SJSA1 (cell line): ENCODE measurements at regions not wholly inside any gene's neighbourhood (a gene's known extent, or its start where the extent isn't known, plus 50 kb on each side); places are given as distances from the start of the nearest gene placed in this dataset.
"Not testable (repeated sequence)": the region's sequence is repeated elsewhere in the genome, so short reads cannot be mapped to it uniquely, and the experiment has no call there.

Experiments used
- DNase-seq, 2 experiments: peaks; one replicate each; pipeline ENCODE4 v3.0.0-alpha.2; 2015 to 2020; ENCODE audit warnings: low spot score in 2 of 2, low read depth in 1 of 2
- H3K27ac ChIP-seq: fragments of 250-450 bp; sonication (Bioruptor Pico); 2 replicates; pipeline ENCODE4 v1.5.1; 2020; ENCODE audit warnings: mild to moderate bottlenecking, moderate library complexity
- H3K27me3 ChIP-seq: fragments of 250-450 bp; sonication (Bioruptor Pico); replicated peaks from 2 replicates; pipeline ENCODE4 v1.5.1; 2020; ENCODE audit warnings: mild to moderate bottlenecking, moderate library complexity
- H3K36me3 ChIP-seq: fragments of 250-450 bp; sonication (Bioruptor Pico); 2 replicates; pipeline ENCODE4 v1.5.1; 2020; ENCODE audit warnings: mild to moderate bottlenecking
- H3K4me1 ChIP-seq: fragments of 250-450 bp; sonication (Bioruptor Pico); replicated peaks from 2 replicates; pipeline ENCODE4 v1.6.1; 2021; ENCODE audit warnings: mild to moderate bottlenecking
- H3K4me3 ChIP-seq: fragments of 250-450 bp; sonication (Bioruptor Pico); 2 replicates; pipeline ENCODE4 v1.5.1; 2020; ENCODE audit warnings: mild to moderate bottlenecking
- H3K9me3 ChIP-seq: fragments of 250-450 bp; sonication (Bioruptor Pico); replicated peaks from 2 replicates; pipeline ENCODE4 v1.5.1; 2020; ENCODE audit warnings: mild to moderate bottlenecking

DNA sequence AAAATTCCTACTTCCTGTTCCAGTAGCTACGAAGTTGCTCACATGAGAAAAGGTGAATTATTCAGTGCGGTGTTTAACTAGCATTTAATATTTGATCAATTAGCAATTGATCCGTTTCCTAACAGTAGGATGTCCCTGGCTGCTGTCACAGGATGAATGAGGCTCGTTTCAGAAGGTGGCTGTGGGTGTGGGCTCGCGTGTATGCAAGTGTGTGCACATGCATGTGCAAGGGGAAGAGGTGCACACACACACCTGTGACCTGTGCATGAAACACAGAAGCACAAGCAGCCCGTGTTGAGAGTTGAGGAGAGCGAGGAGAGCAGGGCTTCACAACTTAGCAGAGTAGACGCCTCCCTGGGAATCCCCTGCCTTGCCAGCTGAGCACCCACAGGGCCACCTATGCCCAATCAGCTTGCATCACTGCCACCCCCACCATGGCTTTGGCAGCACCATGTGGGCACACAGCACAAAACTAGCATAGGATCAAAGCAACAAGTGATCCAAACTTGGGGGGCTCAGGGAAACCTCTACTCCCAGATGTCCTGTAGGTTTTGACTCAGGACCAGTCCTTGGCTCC is 107.2 kb downstream of the C5orf15 start:
- Histone ChIP-seq H3K9me3 (no peaks in the 10 kb centered on the region), H3K27me3 (peaks cover 5% of the 10 kb centered on the region), H3K27ac (no peak overlapping the region), H3K4me1 (no peaks in the 10 kb centered on the region), H3K4me3 (no peak overlapping the region), H3K36me3 (no peaks in the 10 kb centered on the region)
- no peak for DNase-seq

DNA sequence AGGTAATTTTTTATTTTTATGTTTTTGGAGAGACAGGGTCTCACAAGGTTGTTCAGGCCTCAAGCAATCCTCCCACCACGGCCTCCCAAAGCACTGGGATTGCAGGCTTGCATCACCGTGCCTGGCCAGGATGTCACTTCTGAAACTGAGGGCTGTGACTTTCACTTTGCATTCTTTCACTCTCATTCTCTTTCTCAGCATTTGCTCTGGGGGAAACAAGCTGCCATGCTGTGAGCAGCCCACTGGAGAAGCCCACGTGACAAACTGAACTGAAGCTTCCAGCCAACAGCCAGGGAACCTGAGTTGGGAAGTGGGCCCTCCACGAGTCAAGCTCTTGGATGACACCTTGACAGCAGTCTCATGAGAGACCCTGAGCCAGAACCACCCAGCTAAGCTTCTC is 109.4 kb downstream of the C5orf15 start:
- Histone ChIP-seq H3K27me3 (peaks cover 15% of the 10 kb centered on the region; the same call in 1 of the 2 replicates), H3K4me3 (no peak overlapping the region)

DNA sequence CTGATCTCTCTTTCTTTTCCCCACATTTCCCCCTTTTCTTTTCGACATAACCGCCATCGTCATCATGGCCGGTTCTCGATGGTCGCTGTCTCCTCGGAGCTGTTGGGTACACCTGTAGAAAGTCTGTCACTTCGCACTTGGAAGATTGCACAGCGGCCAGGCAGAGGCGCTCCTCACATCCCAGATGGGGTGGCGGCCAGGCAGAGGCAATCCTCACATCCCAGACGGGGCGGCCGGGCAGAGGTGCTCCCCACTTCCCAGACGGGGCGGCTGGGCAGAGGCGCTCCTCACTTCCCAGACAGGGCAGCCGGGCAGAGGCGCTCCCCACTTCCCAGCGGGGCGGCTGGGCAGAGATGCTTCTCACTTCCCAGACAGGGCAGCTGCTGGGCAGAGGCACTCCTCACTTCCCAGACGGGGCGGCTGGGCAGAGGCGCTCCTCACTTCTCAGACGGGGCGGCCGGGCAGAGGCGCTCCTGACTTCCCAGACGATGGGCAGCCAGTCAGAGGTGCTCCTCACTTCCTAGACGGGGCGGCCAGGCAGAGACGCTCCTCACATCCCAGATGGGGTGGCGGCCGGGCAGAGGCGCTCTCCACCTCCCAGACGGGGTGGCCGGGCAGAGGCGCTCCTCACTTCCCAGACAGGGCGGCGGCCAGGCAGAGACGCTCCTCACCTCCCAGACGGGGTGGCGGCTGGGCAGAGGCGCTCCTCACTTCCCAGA is 110.7 kb downstream of the C5orf15 start:
- not testable (repeated sequence) for DNase-seq, H3K4me1 ChIP-seq, H3K9me3 ChIP-seq, H3K36me3 ChIP-seq, H3K4me3 ChIP-seq, H3K27ac ChIP-seq
- peaks cover 15% of the 10 kb centered on the region; the same call in 1 of the 2 replicates for H3K27me3 ChIP-seq

More for the DNA sequence above, 109.4 kb downstream of the C5orf15 start:
- Histone ChIP-seq H3K9me3 (no peaks in the 10 kb centered on the region), H3K36me3 (no peaks in the 10 kb centered on the region), H3K4me1 (no peaks in the 10 kb centered on the region), H3K27ac (no peak overlapping the region)
- no peak for DNase-seq

DNA sequence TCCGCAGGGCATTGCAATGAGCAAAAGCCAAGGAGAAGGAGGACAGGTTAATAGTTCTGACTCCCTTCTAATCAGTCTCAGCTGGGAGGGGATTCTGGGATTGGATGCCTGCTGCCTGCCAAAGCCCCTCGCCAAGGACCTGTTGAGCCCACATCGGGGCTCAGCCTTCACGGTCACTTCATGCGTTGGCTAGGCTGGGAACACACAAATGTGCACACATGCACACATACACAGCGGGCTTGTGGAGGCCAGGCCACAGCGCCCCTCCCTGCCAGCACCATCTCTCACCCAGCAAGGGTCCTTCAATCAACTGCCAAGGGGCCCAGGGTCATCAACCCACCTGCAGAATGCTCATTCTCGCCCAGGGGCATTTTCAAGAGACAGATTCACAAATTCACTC is 113.9 kb downstream of the C5orf15 start:
- H3K27ac ChIP-seq = no peak overlapping the region
- H3K4me3 ChIP-seq = no peak overlapping the region
- no peaks in the 10 kb centered on the region for H3K4me1 ChIP-seq
- peaks cover 15% of the 10 kb centered on the region; the same call in 1 of the 2 replicates for H3K27me3 ChIP-seq
- no peak for DNase-seq
- H3K36me3 ChIP-seq = no peaks in the 10 kb centered on the region
- no peaks in the 10 kb centered on the region; the same call in 1 of the 2 replicates for H3K9me3 ChIP-seq

DNA sequence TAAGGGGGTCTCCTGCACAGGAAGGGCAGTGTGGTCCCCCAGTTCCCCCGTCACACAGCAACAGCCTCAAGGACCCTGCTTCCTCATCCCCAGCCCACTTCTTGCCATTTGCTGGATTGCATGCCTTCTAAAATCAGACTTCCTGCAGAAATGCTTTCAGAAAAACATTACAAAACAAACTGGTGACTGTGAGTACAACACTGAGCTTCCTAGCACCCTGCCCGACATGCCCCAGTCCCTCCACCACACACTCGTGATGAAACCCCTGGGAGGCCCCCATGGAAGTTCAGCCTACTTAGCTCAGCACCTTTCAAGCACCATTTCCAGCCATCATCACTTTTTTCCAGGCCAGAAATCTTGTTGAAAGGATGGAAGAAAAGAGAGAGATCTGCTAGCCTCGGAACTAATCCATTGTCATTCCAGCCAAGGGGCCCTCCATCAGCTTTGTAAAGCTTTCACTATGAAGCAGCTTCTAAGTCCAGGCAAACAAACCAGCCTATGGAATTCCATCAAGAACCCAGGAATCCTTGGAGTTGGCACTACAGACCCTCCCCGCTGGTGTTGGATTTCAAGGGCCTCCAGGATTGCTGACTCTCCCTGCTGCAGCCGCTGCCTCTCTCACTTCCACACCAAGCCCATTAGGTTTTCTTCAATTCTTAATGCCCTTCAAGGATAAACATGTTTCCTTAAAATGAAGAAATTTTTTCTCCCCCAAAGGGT is 114.6 kb downstream of the C5orf15 start:
- Histone ChIP-seq H3K27me3 (peaks cover 15% of the 10 kb centered on the region; the same call in 1 of the 2 replicates), H3K36me3 (no peaks in the 10 kb centered on the region), H3K9me3 (no peaks in the 10 kb centered on the region; the same call in 1 of the 2 replicates), H3K27ac (no peak overlapping the region), H3K4me1 (no peaks in the 10 kb centered on the region), H3K4me3 (no peak overlapping the region)
- DNase-seq = no peak

DNA sequence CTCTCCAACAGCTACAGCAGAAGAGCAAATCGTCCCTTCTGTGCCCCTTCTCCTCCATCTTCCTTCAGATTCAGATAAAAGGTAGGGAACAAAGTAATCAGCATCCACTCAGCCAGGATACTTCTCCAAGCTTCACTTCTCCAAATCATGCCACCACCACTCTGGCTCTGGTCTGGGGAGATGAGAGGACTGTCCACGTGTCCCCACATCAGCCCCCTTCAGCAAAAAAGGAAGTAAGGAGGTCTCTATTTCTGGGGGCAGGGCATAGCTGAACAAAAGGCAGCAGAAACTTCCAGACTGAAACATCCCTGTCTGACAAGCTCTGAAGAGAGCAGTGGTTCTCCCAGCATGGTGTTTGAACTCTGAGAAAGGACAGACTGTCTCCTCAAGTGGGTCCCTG is 116.9 kb downstream of the C5orf15 start:
- Histone ChIP-seq H3K4me1 (no peaks in the 10 kb centered on the region), H3K4me3 (no peak overlapping the region), H3K9me3 (no peaks in the 10 kb centered on the region; the same call in 1 of the 2 replicates), H3K27me3 (peaks cover 15% of the 10 kb centered on the region; the same call in 1 of the 2 replicates), H3K27ac (no peak overlapping the region), H3K36me3 (no peaks in the 10 kb centered on the region)
- no peak for DNase-seq

DNA sequence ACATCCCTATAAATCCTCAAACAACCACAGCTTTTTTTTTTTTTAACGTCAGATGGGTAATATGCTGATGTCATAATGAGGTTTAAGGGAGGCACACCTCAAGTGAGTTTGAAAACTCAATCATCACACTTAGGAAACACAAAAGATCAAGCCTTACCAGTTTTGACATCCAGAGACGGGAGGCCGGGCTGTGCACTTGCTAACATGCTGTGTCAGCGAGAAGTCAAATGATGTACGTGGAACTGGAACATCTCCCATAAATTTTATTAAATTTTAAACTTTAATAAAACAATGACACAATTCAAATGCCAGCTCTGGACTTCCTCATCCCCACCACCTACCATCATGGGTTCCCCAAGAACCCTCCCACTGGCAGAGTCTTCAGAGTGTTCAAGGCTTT is 117.6 kb downstream of the C5orf15 start:
- Histone ChIP-seq H3K36me3 (no peaks in the 10 kb centered on the region), H3K27me3 (peaks cover 15% of the 10 kb centered on the region), H3K4me1 (no peaks in the 10 kb centered on the region), H3K9me3 (no peaks in the 10 kb centered on the region; the same call in 1 of the 2 replicates), H3K27ac (no peak overlapping the region), H3K4me3 (no peak overlapping the region)
- no peak for DNase-seq

DNA sequence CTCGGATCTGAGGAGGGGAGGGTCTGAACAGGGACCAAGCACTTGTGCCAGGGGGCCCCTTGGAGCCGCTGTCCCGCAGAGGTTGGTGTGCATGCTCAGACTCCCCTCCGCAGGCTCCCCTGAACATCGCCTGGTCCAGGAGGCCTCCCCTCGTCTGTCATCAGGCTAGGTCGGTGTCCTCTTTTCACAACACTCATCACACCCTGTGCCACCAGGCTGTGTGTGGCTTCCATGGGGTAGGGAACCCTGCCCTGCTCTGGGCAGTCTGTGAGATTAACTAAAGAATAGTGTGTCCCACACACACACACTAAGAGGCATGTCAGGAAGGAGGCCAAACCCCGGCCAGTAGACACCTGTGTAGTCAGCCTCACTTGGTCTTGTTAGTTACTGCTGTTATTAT is 119.3 kb downstream of the C5orf15 start:
- H3K9me3 ChIP-seq = no peaks in the 10 kb centered on the region; the same call in 1 of the 2 replicates
- no peaks in the 10 kb centered on the region for H3K36me3 ChIP-seq
- H3K4me1 ChIP-seq = no peaks in the 10 kb centered on the region
- H3K27ac ChIP-seq = no peak overlapping the region
- H3K27me3 ChIP-seq = peaks cover 6% of the 10 kb centered on the region
- H3K4me3 ChIP-seq = no peak overlapping the region
- DNase-seq = no peak

DNA sequence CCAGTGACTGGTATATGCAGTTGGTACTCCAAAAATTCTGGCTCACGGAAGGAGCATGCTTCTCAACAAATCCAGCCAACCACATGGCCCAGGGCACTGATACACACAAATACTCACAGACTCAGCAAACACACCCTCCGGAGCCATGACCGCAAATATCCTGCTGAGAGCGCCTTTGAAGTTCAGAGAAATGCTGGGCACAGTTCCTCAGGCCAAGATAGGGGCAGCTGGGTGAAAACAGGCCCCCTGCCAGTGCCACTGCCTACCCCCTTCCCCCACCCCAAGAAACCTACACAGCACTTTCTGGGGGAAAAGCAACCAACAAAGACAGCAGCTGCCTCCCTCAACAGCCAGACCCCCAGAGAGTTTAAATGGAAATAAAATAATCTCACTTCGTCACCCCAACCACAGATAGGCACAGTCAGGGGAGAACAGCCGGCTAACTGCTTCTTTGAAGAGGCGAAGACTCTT is 120.0 kb downstream of the C5orf15 start:
- Histone ChIP-seq H3K9me3 (no peaks in the 10 kb centered on the region; the same call in 1 of the 2 replicates), H3K4me1 (no peaks in the 10 kb centered on the region), H3K27ac (no peak overlapping the region), H3K36me3 (no peaks in the 10 kb centered on the region), H3K27me3 (peaks cover 6% of the 10 kb centered on the region), H3K4me3 (no peak overlapping the region)
- no peak for DNase-seq

DNA sequence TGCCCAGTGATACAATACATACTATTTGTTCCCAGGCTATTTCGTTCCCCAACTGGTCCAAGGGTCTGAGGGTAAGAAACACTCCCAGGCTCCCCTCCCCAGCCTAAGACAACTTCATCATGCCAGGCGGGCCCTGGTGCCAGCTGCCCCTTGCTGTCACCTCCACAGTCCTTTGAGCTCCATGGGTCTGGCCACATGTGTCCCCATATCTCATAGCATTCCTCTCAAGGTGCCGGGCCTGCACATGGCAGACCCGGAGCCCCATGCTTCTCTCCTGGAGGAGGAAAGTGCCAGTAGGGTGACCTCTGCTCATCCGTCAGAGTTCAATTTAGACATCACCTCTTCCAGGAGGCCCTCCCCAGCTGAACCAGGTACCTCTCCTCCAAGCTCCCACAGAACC is 120.5 kb downstream of the C5orf15 start:
- Histone ChIP-seq H3K27me3 (peaks cover 6% of the 10 kb centered on the region), H3K27ac (no peak overlapping the region), H3K36me3 (no peaks in the 10 kb centered on the region), H3K4me1 (no peaks in the 10 kb centered on the region), H3K9me3 (no peaks in the 10 kb centered on the region; the same call in 1 of the 2 replicates), H3K4me3 (no peak overlapping the region)
- DNase-seq = no peak

DNA sequence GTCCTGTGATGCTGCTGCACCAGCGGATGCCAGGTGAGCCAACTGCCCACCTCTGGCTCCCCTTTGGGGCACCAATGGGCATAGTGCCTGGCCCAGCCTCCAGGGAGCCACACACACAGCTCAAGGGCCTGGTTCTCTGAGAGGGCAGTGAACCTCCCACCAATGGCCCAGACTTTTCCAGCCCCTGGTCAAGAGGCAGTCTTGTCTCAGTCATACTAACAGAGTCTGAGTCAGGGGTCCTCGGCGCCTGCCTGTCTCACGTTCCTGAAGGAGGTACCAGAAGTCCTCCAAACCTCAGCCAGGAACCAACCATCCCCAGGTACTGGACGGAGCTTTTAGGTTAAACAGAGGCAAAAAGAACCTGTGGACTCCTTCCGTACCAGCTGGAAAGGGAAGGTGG is 121.1 kb downstream of the C5orf15 start:
- Histone ChIP-seq H3K9me3 (no peaks in the 10 kb centered on the region; the same call in 1 of the 2 replicates), H3K4me3 (no peak overlapping the region), H3K4me1 (no peaks in the 10 kb centered on the region), H3K27ac (no peak overlapping the region), H3K36me3 (no peaks in the 10 kb centered on the region), H3K27me3 (peaks cover 6% of the 10 kb centered on the region)
- DNase-seq = no peak

DNA sequence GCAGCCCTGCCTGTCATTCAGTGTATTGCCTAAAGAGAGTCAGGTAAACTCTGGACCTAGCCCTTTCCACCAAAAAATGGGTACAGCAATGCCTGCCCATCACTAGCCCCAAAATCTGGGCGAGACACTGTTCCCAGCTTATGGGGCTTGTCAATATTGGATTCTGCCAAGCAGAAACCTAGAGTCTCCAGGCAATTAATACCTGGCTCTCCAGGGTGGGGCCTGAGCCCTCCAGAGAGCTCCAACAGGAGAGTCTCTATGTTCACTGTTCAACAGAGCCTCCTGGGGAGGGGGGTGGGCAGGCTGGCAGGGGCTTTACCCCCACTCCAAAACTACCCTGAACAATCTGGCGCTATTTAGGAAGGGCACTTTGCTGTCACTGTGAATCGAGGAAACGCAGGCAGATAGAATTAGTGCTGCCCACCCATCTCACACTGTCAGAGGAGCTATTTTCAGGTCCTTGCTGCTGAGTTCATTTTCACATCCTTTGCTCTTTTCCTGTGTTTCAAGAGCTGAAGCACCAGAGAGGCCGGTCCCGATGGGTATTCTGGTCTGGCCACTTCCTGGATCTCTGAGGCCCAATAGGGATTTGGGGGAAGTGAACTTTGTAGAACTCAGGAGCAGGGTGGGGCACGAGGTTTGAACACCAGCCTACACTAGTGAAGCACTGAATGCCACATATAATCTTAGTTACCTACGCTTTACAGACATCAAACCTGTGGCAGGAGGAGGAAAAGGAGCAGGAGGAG is 121.8 kb downstream of the C5orf15 start:
- no peaks in the 10 kb centered on the region; the same call in 1 of the 2 replicates for H3K9me3 ChIP-seq
- H3K27me3 ChIP-seq = peaks cover 9% of the 10 kb centered on the region
- DNase-seq = no peak
- H3K27ac ChIP-seq = no peak overlapping the region
- H3K4me3 ChIP-seq = no peak overlapping the region
- H3K36me3 ChIP-seq = no peaks in the 10 kb centered on the region
- H3K4me1 ChIP-seq = no peaks in the 10 kb centered on the region

DNA sequence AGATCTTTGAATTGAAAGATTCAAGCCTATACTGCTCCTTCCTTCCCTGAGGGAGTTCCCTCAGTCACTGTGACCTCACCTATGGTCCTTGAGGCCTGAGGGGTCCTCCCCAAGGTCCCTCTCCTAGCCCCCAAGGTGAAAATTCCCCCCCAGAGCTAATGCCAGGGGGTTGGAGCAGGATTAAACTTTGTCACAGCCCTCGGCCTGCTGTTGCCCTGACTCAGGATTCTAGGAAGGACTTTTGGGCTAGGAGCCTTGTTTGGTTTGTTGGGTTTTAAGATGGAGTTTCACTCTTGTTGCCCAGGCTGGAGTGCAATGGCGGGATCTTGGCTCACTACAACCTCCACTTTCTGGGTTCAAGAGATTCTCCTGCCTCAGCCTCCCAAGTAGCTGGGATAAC is 123.2 kb downstream of the C5orf15 start:
- no peak overlapping the region for H3K4me3 ChIP-seq
- H3K36me3 ChIP-seq = no peaks in the 10 kb centered on the region
- peaks cover 14% of the 10 kb centered on the region for H3K27me3 ChIP-seq
- H3K4me1 ChIP-seq = no peaks in the 10 kb centered on the region
- DNase-seq = no peak
- no peak overlapping the region for H3K27ac ChIP-seq
- H3K9me3 ChIP-seq = no peaks in the 10 kb centered on the region
